ENCODE measurements at regions not wholly inside any gene's neighbourhood (a gene's known extent, or its start where the extent isn't known, plus 50 kb on each side); places are given as distances from the start of the nearest gene placed in this dataset.

- no peak overlapping the region for H3K9ac ChIP-seq (replicated peaks; ENCODE audit: extremely low read depth, insufficient read depth, low read length)
- intact Hi-C loops (cut with micrococcal nuclease) (no loop called here), dilution Hi-C loops (cut with MboI; ENCODE audit: extremely low pct_ligation_motif_present, low sequenced_read_pairs) (no loop called here)
- H2AFZ ChIP-seq (ENCODE audit: low read depth, low read length): no peak overlapping the region
- H4K20me1 ChIP-seq (replicated peaks; ENCODE audit: control insufficient read depth, extremely low read depth, insufficient read depth, low read length): no peaks in the 10 kb centered on the region
- no peak overlapping the region for H3K4me3 ChIP-seq (replicated peaks in 1 of 3; ENCODE audit: insufficient read depth in 1 of 3, low read depth in 1 of 3, low read length in 3 of 3)
- no peaks in the 10 kb centered on the region for H3K27me3 ChIP-seq (ENCODE audit: control insufficient read depth in 2 of 2, insufficient read depth in 2 of 2, low read length in 2 of 2)
- H3K4me2 ChIP-seq (ENCODE audit: insufficient read depth, low read length): no peak overlapping the region
- no peaks in the 10 kb centered on the region for H3K9me1 ChIP-seq (replicated peaks; ENCODE audit: control insufficient read depth, extremely low read depth, insufficient read depth, low read length)
- TF ChIP-seq EZH2 (IDR thresholded peaks at IDR 0.05; ENCODE audit: borderline replicate concordance, low read depth, low read length, severe bottlenecking) (no peak), MAX (IDR thresholded peaks at IDR 0.05; ENCODE audit: insufficient read depth, insufficient read length) (no peak), JUN (IDR thresholded peaks at IDR 0.05; ENCODE audit: borderline replicate concordance, insufficient read depth, insufficient read length, low read depth) (no peak)
- H3K36me3 ChIP-seq (ENCODE audit: control insufficient read depth in 2 of 2, extremely low read depth in 1 of 2, insufficient read depth in 2 of 2, low read length in 2 of 2): no peaks in the 10 kb centered on the region
- H3K79me2 ChIP-seq (ENCODE audit: control insufficient read depth, insufficient read depth, low read length): no peaks in the 10 kb centered on the region
- H3K9me3 ChIP-seq (replicated peaks; ENCODE audit: control insufficient read depth, insufficient read depth, low read length): no peaks in the 10 kb centered on the region
- no peak overlapping the region for H3K27ac ChIP-seq (ENCODE audit: insufficient read depth, low read depth, low read length)
- ChIA-PET CTCF (no interaction called here), POLR2A (no interaction called here)
- DNase-seq (ENCODE audit: low read depth, low spot score) (no peak), FAIRE-seq (no peak)
- no TSS peak for BruUV-seq (replicated peaks)
- H3K4me1 ChIP-seq (ENCODE audit: control insufficient read depth, extremely low read depth, insufficient read depth, low read length): no peaks in the 10 kb centered on the region
These were observed 655.0 kb downstream of the POM121L12 start for GRCh38 chr7:53690411-53690810.

DNA sequence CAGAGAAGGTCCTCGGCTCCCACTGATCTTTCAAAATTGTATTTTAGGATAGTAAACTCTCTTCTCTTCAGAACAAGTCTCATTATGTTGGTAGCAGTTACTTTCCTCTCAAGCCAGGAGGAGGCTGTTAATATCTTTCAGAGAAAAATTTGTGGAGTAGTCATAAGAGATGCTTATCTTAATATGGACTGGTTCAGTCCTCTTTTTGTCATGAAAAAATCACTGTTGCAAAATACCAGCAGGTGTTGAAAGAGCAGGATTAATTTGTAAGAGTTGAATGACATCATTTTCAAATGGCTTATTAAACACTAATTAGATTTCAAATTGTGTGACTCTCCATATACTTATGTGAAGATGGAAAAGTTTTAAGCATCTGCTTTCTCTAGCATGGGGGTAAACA lies 662.5 kb downstream of the POM121L12 start:
- no peaks in the 10 kb centered on the region for H3K36me3 ChIP-seq (ENCODE audit: control insufficient read depth in 2 of 2, extremely low read depth in 1 of 2, insufficient read depth in 2 of 2, low read length in 2 of 2)
- no peak for FAIRE-seq
- no peaks in the 10 kb centered on the region for H3K9me3 ChIP-seq (replicated peaks; ENCODE audit: control insufficient read depth, insufficient read depth, low read length)
- no peak overlapping the region for H3K4me3 ChIP-seq (replicated peaks in 1 of 3; ENCODE audit: insufficient read depth in 1 of 3, low read depth in 1 of 3, low read length in 3 of 3)
- no TSS peak for BruUV-seq (replicated peaks)
- H3K79me2 ChIP-seq (ENCODE audit: control insufficient read depth, insufficient read depth, low read length): no peaks in the 10 kb centered on the region
- intact Hi-C loops (cut with micrococcal nuclease) (no loop called here), dilution Hi-C loops (cut with MboI; ENCODE audit: extremely low pct_ligation_motif_present, low sequenced_read_pairs) (no loop called here)
- H3K9me1 ChIP-seq (replicated peaks; ENCODE audit: control insufficient read depth, extremely low read depth, insufficient read depth, low read length): no peaks in the 10 kb centered on the region
- no peaks in the 10 kb centered on the region for H3K4me1 ChIP-seq (ENCODE audit: control insufficient read depth, extremely low read depth, insufficient read depth, low read length)
- ChIA-PET CTCF (no interaction called here), POLR2A (no interaction called here)
- H3K4me2 ChIP-seq (ENCODE audit: insufficient read depth, low read length): no peak overlapping the region
- H2AFZ ChIP-seq (ENCODE audit: low read depth, low read length): no peak overlapping the region
- no peak for DNase-seq (ENCODE audit: low read depth, low spot score)
- H3K27ac ChIP-seq (ENCODE audit: insufficient read depth, low read depth, low read length): no peak overlapping the region
- TF ChIP-seq, protein P1, sequence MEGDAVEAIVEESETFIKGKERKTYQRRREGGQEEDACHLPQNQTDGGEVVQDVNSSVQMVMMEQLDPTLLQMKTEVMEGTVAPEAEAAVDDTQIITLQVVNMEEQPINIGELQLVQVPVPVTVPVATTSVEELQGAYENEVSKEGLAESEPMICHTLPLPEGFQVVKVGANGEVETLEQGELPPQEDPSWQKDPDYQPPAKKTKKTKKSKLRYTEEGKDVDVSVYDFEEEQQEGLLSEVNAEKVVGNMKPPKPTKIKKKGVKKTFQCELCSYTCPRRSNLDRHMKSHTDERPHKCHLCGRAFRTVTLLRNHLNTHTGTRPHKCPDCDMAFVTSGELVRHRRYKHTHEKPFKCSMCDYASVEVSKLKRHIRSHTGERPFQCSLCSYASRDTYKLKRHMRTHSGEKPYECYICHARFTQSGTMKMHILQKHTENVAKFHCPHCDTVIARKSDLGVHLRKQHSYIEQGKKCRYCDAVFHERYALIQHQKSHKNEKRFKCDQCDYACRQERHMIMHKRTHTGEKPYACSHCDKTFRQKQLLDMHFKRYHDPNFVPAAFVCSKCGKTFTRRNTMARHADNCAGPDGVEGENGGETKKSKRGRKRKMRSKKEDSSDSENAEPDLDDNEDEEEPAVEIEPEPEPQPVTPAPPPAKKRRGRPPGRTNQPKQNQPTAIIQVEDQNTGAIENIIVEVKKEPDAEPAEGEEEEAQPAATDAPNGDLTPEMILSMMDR (IDR thresholded peaks at IDR 0.05; ENCODE audit: extremely low read depth in 1 of 2, insufficient read depth in 1 of 2, low read depth in 1 of 2, low read length in 2 of 2): no peak
- TF ChIP-seq POLR2AphosphoS5 (IDR thresholded peaks at IDR 0.05; ENCODE audit: insufficient read depth, low read depth, low read length): no peak
- TF ChIP-seq POLR2A (IDR thresholded peaks at IDR 0.05; ENCODE audit: low read depth, low read length): no peak
- no peak for TF ChIP-seq JUN (IDR thresholded peaks at IDR 0.05; ENCODE audit: borderline replicate concordance, insufficient read depth, insufficient read length, low read depth)
- no peak for TF ChIP-seq MAX (IDR thresholded peaks at IDR 0.05; ENCODE audit: insufficient read depth, insufficient read length)
- no peak for TF ChIP-seq MYC (IDR thresholded peaks at IDR 0.05; ENCODE audit: low read depth, low read length)
- no peak for TF ChIP-seq FOS (IDR thresholded peaks at IDR 0.05; ENCODE audit: borderline replicate concordance, insufficient read depth, low read length)
- TF ChIP-seq GATA2 (IDR thresholded peaks at IDR 0.05; ENCODE audit: insufficient read depth, insufficient read length, low read depth, low read length): no peak
- no peak for TF ChIP-seq EZH2 (IDR thresholded peaks at IDR 0.05; ENCODE audit: borderline replicate concordance, low read depth, low read length, severe bottlenecking)
- no peaks in the 10 kb centered on the region for H3K27me3 ChIP-seq (ENCODE audit: control insufficient read depth in 2 of 2, insufficient read depth in 2 of 2, low read length in 2 of 2)
- H4K20me1 ChIP-seq (replicated peaks; ENCODE audit: control insufficient read depth, extremely low read depth, insufficient read depth, low read length): no peaks in the 10 kb centered on the region
- no peak overlapping the region for H3K9ac ChIP-seq (replicated peaks; ENCODE audit: extremely low read depth, insufficient read depth, low read length)

All from endothelial cell of umbilical vein (primary cell).